ENCODE measurements at regions not wholly inside any gene's neighbourhood (a gene's known extent, or its start where the extent isn't known, plus 50 kb on each side); places are given as distances from the start of the nearest gene placed in this dataset.
"Not testable (repeated sequence)": the region's sequence is repeated elsewhere in the genome, so short reads cannot be mapped to it uniquely, and the experiment has no call there.

- intact Hi-C loops (cut with DNase I), result no loop called here
Measured at GRCh38 chr5:89308606-89309040, 425.6 kb upstream of the MEF2C start.

GRCh38 chr5:89307972-89308371 lies 425.0 kb upstream of the MEF2C start:
- H3K27ac ChIP-seq, result no peak overlapping the region
- H3K4me1 ChIP-seq, result no peaks in the 10 kb centered on the region
- no peaks in the 10 kb centered on the region for H3K9me3 ChIP-seq
- DNase-seq (ENCODE audit: extremely low spot score in 2 of 2), result no peak
- TF ChIP-seq POLR2AphosphoS5 (IDR thresholded peaks at IDR 0.05; ENCODE audit: insufficient read depth in 1 of 2, low read depth in 1 of 2) (no peak), POLR2A (IDR thresholded peaks at IDR 0.05) (no peak), CTCF (IDR thresholded peaks at IDR 0.05) (no peak)
- intact Hi-C loops (cut with DNase I), result no loop called here
- no peak overlapping the region for H3K4me3 ChIP-seq
- H3K27me3 ChIP-seq, result no peaks in the 10 kb centered on the region
- H3K36me3 ChIP-seq, result no peaks in the 10 kb centered on the region

More at GRCh38 chr5:89308606-89309040, 425.6 kb upstream of the MEF2C start:
- Histone ChIP-seq H3K27me3 (no peaks in the 10 kb centered on the region), H3K4me1 (peaks cover 3% of the 10 kb centered on the region), H3K36me3 (no peaks in the 10 kb centered on the region), H3K9me3 (no peaks in the 10 kb centered on the region), H3K27ac (no peak overlapping the region), H3K4me3 (no peak overlapping the region)
- TF ChIP-seq POLR2A (IDR thresholded peaks at IDR 0.05) (no peak), POLR2AphosphoS5 (IDR thresholded peaks at IDR 0.05; ENCODE audit: insufficient read depth in 1 of 2, low read depth in 1 of 2) (no peak), CTCF (IDR thresholded peaks at IDR 0.05) (no peak)
- DNase-seq (ENCODE audit: extremely low spot score in 2 of 2), result no peak

- intact Hi-C loops (cut with DNase I); DNase-seq (ENCODE audit: extremely low spot score in 2 of 2); H3K27me3 ChIP-seq; H3K36me3 ChIP-seq; H3K4me3 ChIP-seq; H3K27ac ChIP-seq; H3K4me1 ChIP-seq; H3K9me3 ChIP-seq: not testable (repeated sequence)
Measured at GRCh38 chr5:89307141-89307540, 424.2 kb upstream of the MEF2C start.

- no peaks in the 10 kb centered on the region for H3K9me3 ChIP-seq
- DNase-seq (ENCODE audit: extremely low spot score in 2 of 2), result no peak
- TF ChIP-seq POLR2AphosphoS5 (IDR thresholded peaks at IDR 0.05; ENCODE audit: insufficient read depth in 1 of 2, low read depth in 1 of 2) (no peak), POLR2A (IDR thresholded peaks at IDR 0.05) (no peak), CTCF (IDR thresholded peaks at IDR 0.05) (no peak)
- intact Hi-C loops (cut with DNase I), result no loop called here
- H3K27me3 ChIP-seq, result no peaks in the 10 kb centered on the region
- H3K36me3 ChIP-seq, result no peaks in the 10 kb centered on the region
- H3K4me1 ChIP-seq, result no peaks in the 10 kb centered on the region
- H3K27ac ChIP-seq, result no peak overlapping the region
- no peak overlapping the region for H3K4me3 ChIP-seq
Measured at GRCh38 chr5:89303033-89303480, 420.1 kb upstream of the MEF2C start.

- no peak for DNase-seq (ENCODE audit: extremely low spot score in 2 of 2)
- Histone ChIP-seq H3K27ac (no peak overlapping the region), H3K27me3 (no peaks in the 10 kb centered on the region), H3K4me1 (no peaks in the 10 kb centered on the region), H3K4me3 (no peak overlapping the region), H3K36me3 (no peaks in the 10 kb centered on the region), H3K9me3 (no peaks in the 10 kb centered on the region)
- intact Hi-C loops (cut with DNase I), result no loop called here
- TF ChIP-seq POLR2A (IDR thresholded peaks at IDR 0.05), result no peak
- TF ChIP-seq CTCF (IDR thresholded peaks at IDR 0.05), result no peak
- TF ChIP-seq POLR2AphosphoS5 (IDR thresholded peaks at IDR 0.05; ENCODE audit: insufficient read depth in 1 of 2, low read depth in 1 of 2), result no peak
Measured at GRCh38 chr5:89302102-89302891, 419.3 kb upstream of the MEF2C start.
